Thyroid gland (tissue), 4 donors: ENCODE measurements at regions not wholly inside any gene's neighbourhood (a gene's known extent, or its start where the extent isn't known, plus 50 kb on each side); places are given as distances from the start of the nearest gene placed in this dataset.

Source experiments
- POLR2A ChIP-seq, 2 donors: fragments of 450-650 bp; IDR thresholded peaks; one replicate each; pipeline ENCODE4 v1.6.1; 2017; ENCODE audit warnings: antibody characterized with exemption in 2 of 2, mild to moderate bottlenecking in 2 of 2, moderate library complexity in 1 of 2
- TF ChIP-seq, protein P1 (sequence below), 6 experiments: fragments of 200-600 bp in 3 of 6; fragments of 450-650 bp in 3 of 6; sonication (generic) in 3 of 6; IDR thresholded peaks; one replicate each; pipeline ENCODE4 v1.5.1; 2016 to 2019; ENCODE audit warnings: antibody characterized with exemption in 6 of 6, mild to moderate bottlenecking in 2 of 6, inconsistent platforms in 1 of 6, moderate library complexity in 1 of 6

DNA sequence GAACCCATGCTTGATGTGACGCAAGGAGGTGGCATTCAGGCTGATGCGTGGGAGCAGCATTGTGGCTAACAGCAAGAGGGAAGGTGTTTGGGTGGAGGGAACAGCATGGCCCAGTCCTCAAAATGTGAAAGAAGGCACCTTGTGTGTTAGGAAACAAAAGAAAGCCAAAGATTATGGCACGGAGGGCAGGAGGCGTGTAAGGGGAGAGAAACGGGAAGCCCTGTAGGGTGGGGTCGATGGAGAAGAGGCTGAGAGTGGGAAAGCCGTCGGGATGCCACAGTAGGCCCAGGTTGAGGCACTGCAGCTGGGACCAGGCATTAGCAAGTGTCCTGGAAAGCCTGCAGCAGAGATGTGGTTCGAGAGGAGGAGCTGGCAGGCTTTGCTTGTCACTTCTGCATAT lies 241.1 kb downstream of the GADD45G start:
- TF ChIP-seq, protein P1, sequence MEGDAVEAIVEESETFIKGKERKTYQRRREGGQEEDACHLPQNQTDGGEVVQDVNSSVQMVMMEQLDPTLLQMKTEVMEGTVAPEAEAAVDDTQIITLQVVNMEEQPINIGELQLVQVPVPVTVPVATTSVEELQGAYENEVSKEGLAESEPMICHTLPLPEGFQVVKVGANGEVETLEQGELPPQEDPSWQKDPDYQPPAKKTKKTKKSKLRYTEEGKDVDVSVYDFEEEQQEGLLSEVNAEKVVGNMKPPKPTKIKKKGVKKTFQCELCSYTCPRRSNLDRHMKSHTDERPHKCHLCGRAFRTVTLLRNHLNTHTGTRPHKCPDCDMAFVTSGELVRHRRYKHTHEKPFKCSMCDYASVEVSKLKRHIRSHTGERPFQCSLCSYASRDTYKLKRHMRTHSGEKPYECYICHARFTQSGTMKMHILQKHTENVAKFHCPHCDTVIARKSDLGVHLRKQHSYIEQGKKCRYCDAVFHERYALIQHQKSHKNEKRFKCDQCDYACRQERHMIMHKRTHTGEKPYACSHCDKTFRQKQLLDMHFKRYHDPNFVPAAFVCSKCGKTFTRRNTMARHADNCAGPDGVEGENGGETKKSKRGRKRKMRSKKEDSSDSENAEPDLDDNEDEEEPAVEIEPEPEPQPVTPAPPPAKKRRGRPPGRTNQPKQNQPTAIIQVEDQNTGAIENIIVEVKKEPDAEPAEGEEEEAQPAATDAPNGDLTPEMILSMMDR (IDR thresholded peaks at IDR 0.05), result no peak
- TF ChIP-seq POLR2A (IDR thresholded peaks at IDR 0.05), result no peak
